ENCODE measurements at regions not wholly inside any gene's neighbourhood (a gene's known extent, or its start where the extent isn't known, plus 50 kb on each side); places are given as distances from the start of the nearest gene placed in this dataset.

DNA sequence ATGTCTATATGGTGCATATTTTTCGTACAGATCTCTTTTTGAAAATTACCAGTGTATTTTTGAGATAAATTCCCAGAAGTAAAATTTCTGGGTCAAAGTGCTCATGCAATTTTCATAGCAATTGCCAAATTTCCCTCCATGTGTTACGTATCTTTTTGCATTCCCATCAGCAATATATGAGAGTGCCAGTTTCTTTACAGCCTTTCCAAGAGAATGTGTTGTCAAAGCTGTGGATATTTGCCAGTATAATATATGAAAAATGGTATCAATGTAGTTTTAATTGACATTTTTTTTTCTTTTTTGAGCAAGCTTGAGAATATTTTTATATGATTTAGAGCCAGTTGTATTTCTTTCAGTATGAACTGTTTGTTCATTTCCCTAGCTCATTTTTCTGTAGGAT lies 399.0 kb upstream of the KLF12 start:
- Histone ChIP-seq H3K27me3 (no peaks in the 10 kb centered on the region), H3K4me3 (no peak overlapping the region), H3K4me1 (no peaks in the 10 kb centered on the region), H3K9me3 (no peaks in the 10 kb centered on the region), H3K27ac (no peak overlapping the region), H3K36me3 (no peaks in the 10 kb centered on the region)
- TF ChIP-seq POLR2A (IDR thresholded peaks at IDR 0.05) = no peak
- TF ChIP-seq CTCF (IDR thresholded peaks at IDR 0.05) = no peak
- no peak for ATAC-seq
- WGBS (ENCODE audit: insufficient coverage, low coverage, low lambda C conversion rate, missing lambda C conversion rate) = 41% methylated on average over 2 of the region's 2 CpGs
- intact Hi-C loops (cut with DNase I) = no loop called here
- DNase-seq = no peak

DNA sequence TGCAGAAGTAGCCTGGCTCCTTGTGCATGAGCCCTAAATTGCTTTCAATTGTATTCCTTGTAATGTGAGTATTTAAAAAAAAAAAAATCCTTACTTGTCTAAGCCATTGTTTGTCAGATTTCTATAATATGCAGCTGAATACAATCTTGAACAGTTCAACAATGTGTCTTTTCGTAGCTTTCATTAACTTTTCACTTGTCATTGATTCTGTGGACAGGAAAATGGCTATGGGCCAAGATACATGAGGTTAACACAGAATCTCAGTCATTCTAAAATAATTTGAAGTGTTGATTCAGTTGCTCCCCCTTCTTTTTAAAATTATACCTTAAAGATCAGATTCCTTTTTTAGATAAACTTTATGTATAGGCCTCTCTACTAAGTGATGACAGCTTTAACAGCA lies 395.8 kb upstream of the KLF12 start:
- intact Hi-C loops (cut with DNase I) = no loop called here
- Histone ChIP-seq H3K27me3 (no peaks in the 10 kb centered on the region), H3K4me3 (no peak overlapping the region), H3K4me1 (no peaks in the 10 kb centered on the region), H3K36me3 (no peaks in the 10 kb centered on the region), H3K9me3 (no peaks in the 10 kb centered on the region), H3K27ac (no peak overlapping the region)
- 56% methylated on average over 1 of the region's 1 CpG for WGBS (ENCODE audit: insufficient coverage, low coverage, low lambda C conversion rate, missing lambda C conversion rate)
- no peak for DNase-seq
- TF ChIP-seq CTCF (IDR thresholded peaks at IDR 0.05) = no peak
- no peak for TF ChIP-seq POLR2A (IDR thresholded peaks at IDR 0.05)
- no peak for ATAC-seq

DNA sequence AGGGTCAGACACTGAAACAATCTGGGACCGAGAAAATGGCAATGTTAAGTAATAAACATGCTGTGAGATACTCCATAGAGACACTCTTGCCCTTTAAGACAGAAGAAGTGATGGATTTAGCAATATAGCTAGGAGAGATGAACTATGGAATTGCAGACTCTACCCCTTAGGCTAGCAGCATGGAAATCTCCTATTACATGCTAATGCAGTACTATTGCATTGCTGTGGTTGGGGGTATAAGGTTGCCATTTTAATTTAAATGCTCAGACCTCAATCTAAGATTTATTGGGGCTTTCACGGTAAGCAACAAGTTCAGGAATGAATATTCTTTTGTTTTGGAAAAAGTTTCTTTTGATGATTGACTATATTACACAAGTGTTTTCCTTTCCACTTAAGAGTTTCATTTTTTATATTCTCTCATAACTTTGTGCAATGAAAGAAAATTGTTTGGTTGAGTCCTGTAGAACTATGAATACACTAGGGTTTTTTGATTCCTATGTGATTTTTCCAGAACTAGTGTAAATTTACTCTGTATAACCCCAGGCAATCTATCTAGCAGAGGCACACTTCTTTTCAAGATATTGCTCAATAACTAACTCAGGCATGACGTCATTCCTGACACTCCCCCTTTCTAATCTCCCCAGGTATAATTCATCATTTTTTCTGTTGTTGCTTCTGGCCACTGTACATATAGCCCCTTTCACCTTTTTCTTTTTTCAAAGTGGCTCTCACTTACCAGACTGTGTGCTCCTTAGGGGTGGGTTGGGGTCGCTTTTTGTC lies 394.7 kb upstream of the KLF12 start:
- Histone ChIP-seq H3K4me3 (no peak overlapping the region), H3K27me3 (no peaks in the 10 kb centered on the region), H3K9me3 (no peaks in the 10 kb centered on the region), H3K4me1 (no peaks in the 10 kb centered on the region), H3K36me3 (no peaks in the 10 kb centered on the region), H3K27ac (no peak overlapping the region)
- intact Hi-C loops (cut with DNase I) = no loop called here
- TF ChIP-seq CTCF (IDR thresholded peaks at IDR 0.05) = no peak
- no peak for TF ChIP-seq POLR2A (IDR thresholded peaks at IDR 0.05)
- WGBS (ENCODE audit: insufficient coverage, low coverage, low lambda C conversion rate, missing lambda C conversion rate) = 64% methylated on average over 4 of the region's 4 CpGs
- ATAC-seq (no peak), DNase-seq (no peak)

DNA sequence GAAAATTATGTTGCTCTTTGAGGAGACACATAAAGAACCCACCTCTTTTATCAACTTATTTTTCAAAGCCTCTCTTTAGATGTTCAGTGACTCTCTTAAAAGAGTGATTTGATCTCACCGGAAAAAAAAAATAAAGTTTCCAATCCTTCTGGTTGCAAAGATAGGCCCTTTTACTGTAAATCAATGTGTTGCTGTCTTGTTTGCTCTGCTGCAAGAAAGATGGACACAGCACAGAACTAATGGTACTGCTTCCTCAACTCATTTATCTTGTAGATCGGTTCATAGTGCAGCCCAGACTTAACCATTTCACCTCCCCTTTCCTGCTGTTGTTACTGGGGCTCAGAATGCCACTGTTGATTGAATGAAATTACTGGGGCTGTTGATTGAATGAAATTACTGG lies 388.9 kb upstream of the KLF12 start:
- no peak for ATAC-seq
- H3K27ac ChIP-seq = no peak overlapping the region
- no peak overlapping the region for H3K4me3 ChIP-seq
- 28% methylated on average over 2 of the region's 2 CpGs for WGBS (ENCODE audit: insufficient coverage, low coverage, low lambda C conversion rate, missing lambda C conversion rate)
- no peaks in the 10 kb centered on the region for H3K4me1 ChIP-seq
- DNase-seq = no peak
- H3K27me3 ChIP-seq = no peaks in the 10 kb centered on the region
- no peaks in the 10 kb centered on the region for H3K9me3 ChIP-seq
- H3K36me3 ChIP-seq = no peaks in the 10 kb centered on the region
- intact Hi-C loops (cut with DNase I) = no loop called here
- no peak for TF ChIP-seq CTCF (IDR thresholded peaks at IDR 0.05)
- no peak for TF ChIP-seq POLR2A (IDR thresholded peaks at IDR 0.05)
